ENCODE measurements at regions not wholly inside any gene's neighbourhood (a gene's known extent, or its start where the extent isn't known, plus 50 kb on each side); places are given as distances from the start of the nearest gene placed in this dataset.

GRCh38 chr6:22965889-22966288 is 396.5 kb downstream of the HDGFL1 start:
- Mint-ChIP-seq H3K27ac (no peak overlapping the region), H3K36me3 (no peaks in the 10 kb centered on the region), H3K4me1 (ENCODE audit: unreplicated experiment) (no peaks in the 10 kb centered on the region), H3K27me3 (no peaks in the 10 kb centered on the region), H3K4me3 (no peak overlapping the region), H3K9me3 (no peaks in the 10 kb centered on the region)
- no peak for TF ChIP-seq CTCF (conservative IDR thresholded peaks at IDR 0.05)
- DNase-seq (ENCODE audit: extremely low spot score, unreplicated experiment), result no peak

- DNase-seq (ENCODE audit: extremely low spot score, unreplicated experiment), result no peak
- H3K4me1 Mint-ChIP-seq (ENCODE audit: unreplicated experiment), result no peaks in the 10 kb centered on the region
- H3K4me3 Mint-ChIP-seq, result no peak overlapping the region
- H3K27me3 Mint-ChIP-seq, result no peaks in the 10 kb centered on the region
- no peaks in the 10 kb centered on the region for H3K36me3 Mint-ChIP-seq
- H3K9me3 Mint-ChIP-seq, result no peaks in the 10 kb centered on the region
- TF ChIP-seq CTCF (conservative IDR thresholded peaks at IDR 0.05), result no peak
- H3K27ac Mint-ChIP-seq, result no peak overlapping the region
Observed at GRCh38 chr6:22966691-22967422, 397.5 kb downstream of the HDGFL1 start.

GRCh38 chr6:22970004-22970403 is 400.6 kb downstream of the HDGFL1 start:
- H3K4me1 Mint-ChIP-seq (ENCODE audit: unreplicated experiment), result no peaks in the 10 kb centered on the region
- no peak overlapping the region for H3K4me3 Mint-ChIP-seq
- no peaks in the 10 kb centered on the region for H3K36me3 Mint-ChIP-seq
- no peak overlapping the region for H3K27ac Mint-ChIP-seq
- TF ChIP-seq CTCF (conservative IDR thresholded peaks at IDR 0.05), result no peak
- DNase-seq (ENCODE audit: extremely low spot score, unreplicated experiment), result no peak
- H3K9me3 Mint-ChIP-seq, result no peaks in the 10 kb centered on the region
- H3K27me3 Mint-ChIP-seq, result no peaks in the 10 kb centered on the region

- DNase-seq (ENCODE audit: extremely low spot score, unreplicated experiment), result no peak
- H3K9me3 Mint-ChIP-seq, result no peaks in the 10 kb centered on the region
- TF ChIP-seq CTCF (conservative IDR thresholded peaks at IDR 0.05), result no peak
- no peak overlapping the region for H3K4me3 Mint-ChIP-seq
- no peaks in the 10 kb centered on the region for H3K36me3 Mint-ChIP-seq
- no peak overlapping the region for H3K27ac Mint-ChIP-seq
- no peaks in the 10 kb centered on the region for H3K27me3 Mint-ChIP-seq
- H3K4me1 Mint-ChIP-seq (ENCODE audit: unreplicated experiment), result no peaks in the 10 kb centered on the region
Observed at GRCh38 chr6:22972771-22973170, 403.4 kb downstream of the HDGFL1 start.

GRCh38 chr6:22975079-22975478 is 405.7 kb downstream of the HDGFL1 start:
- Mint-ChIP-seq H3K4me3 (no peak overlapping the region), H3K27me3 (no peaks in the 10 kb centered on the region), H3K27ac (no peak overlapping the region), H3K4me1 (ENCODE audit: unreplicated experiment) (no peaks in the 10 kb centered on the region), H3K36me3 (peaks cover 3% of the 10 kb centered on the region), H3K9me3 (no peaks in the 10 kb centered on the region)
- TF ChIP-seq CTCF (conservative IDR thresholded peaks at IDR 0.05), result no peak
- no peak for DNase-seq (ENCODE audit: extremely low spot score, unreplicated experiment)

Data from type B pancreatic cell (in vitro differentiated cells).